OCI-LY3 (cell line): ENCODE measurements at regions not wholly inside any gene's neighbourhood (a gene's known extent, or its start where the extent isn't known, plus 50 kb on each side); places are given as distances from the start of the nearest gene placed in this dataset.

ENCODE experiments used
- EZH2phosphoT487 ChIP-seq: fragments of 200-600 bp; shearing (Covaris generic); IDR thresholded peaks from 2 replicates; pipeline ENCODE4 v1.6.1; 2018; ENCODE audit warnings: antibody characterized with exemption, mixed run types, low read depth
- TF ChIP-seq, protein P1 (sequence below): fragments of 200-600, 300-600 bp; sonication (generic); IDR thresholded peaks from 2 replicates; pipeline ENCODE4 v1.5.1; 2014; ENCODE audit warnings: antibody characterized with exemption, low read length, low read depth

DNA sequence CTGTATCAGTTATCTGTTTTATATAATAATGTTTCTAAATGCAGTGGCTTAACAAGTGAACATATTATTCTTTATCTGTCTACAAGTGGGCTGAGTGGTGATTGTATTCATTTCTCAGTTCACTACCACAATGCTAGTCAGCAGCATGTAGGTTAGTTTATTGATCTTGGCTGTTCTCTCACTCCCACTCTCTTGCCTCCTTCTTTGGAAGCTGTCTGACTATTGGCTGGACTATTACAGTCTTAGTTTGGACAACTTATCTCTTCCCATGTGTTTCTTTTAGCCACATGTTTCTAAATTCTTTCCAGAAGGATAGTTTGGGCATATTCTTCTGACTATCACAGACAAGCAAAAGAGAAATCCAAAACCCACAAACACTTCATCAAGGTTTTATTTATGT, 459.5 kb upstream of the AGA start:
- TF ChIP-seq, protein P1, sequence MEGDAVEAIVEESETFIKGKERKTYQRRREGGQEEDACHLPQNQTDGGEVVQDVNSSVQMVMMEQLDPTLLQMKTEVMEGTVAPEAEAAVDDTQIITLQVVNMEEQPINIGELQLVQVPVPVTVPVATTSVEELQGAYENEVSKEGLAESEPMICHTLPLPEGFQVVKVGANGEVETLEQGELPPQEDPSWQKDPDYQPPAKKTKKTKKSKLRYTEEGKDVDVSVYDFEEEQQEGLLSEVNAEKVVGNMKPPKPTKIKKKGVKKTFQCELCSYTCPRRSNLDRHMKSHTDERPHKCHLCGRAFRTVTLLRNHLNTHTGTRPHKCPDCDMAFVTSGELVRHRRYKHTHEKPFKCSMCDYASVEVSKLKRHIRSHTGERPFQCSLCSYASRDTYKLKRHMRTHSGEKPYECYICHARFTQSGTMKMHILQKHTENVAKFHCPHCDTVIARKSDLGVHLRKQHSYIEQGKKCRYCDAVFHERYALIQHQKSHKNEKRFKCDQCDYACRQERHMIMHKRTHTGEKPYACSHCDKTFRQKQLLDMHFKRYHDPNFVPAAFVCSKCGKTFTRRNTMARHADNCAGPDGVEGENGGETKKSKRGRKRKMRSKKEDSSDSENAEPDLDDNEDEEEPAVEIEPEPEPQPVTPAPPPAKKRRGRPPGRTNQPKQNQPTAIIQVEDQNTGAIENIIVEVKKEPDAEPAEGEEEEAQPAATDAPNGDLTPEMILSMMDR: no peak
- TF ChIP-seq EZH2phosphoT487: no peak
